CD4-positive, alpha-beta T cell treated with Interleukin-12 subunit alpha and Interleukin-12 subunit beta, for 1 hour (primary cell): ENCODE measurements at regions not wholly inside any gene's neighbourhood (a gene's known extent, or its start where the extent isn't known, plus 50 kb on each side); places are given as distances from the start of the nearest gene placed in this dataset.
"Not testable (repeated sequence)": the region's sequence is repeated elsewhere in the genome, so short reads cannot be mapped to it uniquely, and the experiment has no call there.

Experiments used
- DNase-seq: peaks from one replicate; pipeline ENCODE4 v3.0.0-alpha.2; 2020

DNA sequence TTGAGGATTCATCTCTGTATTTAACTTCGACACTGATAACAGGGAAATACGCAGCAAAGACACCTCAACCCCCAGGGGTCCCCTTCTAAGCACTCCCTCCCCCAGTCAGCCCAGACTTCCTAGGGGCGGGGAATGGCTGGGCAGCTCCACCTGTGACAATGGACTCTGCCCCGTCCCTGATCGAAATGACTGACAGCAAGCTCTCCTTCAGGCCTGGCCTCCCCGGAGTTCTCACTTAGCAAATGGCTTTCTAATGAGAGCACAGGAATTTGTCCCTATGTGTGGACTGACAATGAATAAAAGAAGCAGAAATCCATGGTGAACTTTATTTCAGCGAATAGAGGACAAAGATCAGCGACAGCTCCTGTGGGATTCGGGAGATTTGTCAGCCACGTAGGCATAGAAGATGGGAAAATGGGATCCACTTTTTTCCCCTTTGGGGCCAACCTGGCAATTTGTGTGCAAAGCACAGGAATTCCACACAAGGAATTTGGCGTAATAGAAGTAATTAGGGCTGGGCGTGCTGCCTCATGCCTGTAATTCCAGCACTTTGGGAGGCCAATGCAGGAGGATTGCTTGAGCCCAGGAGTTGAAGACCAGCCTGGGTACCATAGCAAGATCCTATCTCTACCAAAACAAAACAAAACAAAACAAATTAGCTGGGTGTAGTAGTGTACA lies 63.8 kb downstream of the TNFAIP2 start:
- no peak for DNase-seq

DNA sequence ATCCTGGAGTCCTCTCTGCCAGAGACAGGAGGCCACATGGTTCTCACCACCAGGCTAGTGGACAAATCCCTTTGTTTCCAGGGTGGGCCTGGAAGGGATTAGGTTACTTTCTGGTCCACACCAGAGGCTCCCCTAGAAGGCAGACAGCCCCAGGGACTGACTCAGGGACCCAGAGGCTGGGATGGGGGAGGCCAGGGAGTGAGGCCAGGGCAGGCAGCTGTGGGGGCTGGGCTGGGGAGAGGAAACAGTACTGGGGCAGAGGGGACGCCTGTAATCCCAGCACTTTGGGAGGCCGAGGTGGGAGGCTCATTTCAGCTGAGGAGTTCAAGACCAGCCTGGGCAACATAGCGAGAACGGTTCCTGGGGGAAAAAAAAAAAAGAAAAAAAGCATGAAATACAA lies 64.7 kb downstream of the TNFAIP2 start:
- DNase-seq = no peak

DNA sequence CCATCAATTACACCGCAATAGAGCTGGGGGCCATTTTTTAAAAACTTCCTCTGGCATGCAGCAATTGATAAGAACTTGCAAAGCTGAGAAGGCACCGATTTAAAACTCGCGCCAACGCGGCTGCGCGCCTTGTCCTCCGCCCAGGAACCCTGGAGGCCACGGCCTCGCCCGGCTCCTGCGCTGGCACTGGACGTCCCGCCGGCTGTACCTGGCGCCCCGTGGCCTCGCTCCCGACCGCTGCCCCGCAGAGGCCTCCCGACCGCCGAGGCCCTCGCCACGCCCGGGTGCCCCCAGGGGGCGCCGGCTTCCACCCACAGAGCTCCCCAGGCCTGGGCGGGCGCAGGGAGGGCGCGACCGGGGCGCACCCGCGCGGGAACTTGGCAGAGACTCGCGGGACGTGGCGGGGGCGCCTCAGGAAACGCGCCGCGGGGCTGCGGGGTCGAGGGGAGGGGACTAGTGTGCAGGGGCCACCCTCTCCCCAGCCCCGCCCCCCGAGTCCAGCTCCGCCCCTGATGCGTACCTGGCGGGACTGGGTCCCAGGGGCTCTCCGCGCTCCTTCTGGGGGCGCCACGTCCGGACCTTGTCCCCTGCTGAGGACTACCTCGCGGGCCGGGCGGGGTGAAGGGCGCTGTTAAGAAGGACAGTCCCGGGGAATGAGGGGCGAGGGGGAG lies 65.7 kb downstream of the TNFAIP2 start:
- DNase-seq = peak; percentile 6

DNA sequence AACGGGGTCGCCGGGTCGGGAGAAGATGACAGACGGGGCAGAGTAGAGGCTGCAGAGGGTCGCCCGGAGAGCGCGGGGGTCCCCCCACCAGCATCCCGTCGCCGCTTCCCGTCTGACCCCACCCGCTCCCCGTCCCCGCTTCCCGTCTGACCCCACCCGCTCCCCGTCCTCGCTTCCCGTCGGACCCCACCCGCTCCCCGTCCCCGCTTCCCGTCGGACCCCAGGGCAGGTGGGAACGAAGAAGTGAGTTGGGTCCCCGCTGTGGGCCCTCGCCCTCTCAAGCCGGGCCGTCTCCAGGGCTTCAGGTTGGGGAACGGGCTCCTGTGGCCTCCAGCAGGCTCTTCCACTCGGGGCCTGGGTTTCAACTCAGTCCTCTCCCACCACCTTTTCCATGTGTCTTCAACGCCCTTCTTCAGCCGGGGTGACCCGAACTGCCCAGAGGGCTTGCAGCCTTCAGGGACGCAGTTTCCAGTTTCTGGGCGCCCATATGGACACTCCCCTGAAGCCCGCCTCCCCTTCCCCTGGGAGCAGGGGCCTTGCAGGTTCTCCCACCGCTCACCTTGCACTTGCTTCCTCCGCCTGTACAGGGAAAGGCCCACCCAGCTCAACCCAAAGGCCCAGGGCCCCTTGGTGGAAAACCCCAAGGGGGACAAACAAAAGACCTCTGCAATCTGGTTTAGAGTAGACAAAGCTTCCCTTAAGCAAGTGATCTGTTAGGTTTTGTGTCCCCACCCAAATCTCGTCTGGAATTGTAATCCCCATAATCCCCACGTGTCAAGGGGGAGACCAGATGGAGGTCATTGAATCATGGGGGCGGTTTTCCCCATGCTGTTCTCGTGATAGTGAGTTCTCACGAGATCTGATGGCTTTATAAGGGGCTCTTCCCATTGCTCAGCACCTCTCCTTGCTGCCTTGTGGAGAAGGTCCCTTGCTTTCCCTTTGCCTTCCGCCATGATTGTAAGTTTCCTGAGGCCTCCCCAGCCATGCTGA lies 66.5 kb downstream of the TNFAIP2 start:
- no peak for DNase-seq

DNA sequence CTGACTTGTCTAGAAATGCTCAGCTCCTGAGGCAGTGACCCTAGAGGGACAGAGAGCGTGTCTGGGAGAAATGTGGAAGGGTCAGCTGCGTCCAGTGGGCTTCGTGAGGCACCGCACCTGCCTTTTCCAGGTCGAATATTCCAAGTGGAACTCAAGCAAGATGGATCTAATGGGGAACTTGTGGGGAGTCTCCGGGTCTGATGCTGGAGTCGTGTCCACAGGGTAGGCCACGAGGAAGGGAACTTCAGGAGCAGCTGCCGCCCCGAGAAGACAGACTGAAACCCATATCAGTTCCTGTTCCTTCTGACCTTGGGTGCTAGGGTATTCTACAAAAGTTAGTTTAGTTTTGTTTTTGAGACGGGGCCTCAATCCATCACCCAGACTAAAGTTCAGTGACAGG lies 67.5 kb downstream of the TNFAIP2 start:
- DNase-seq = no peak

DNA sequence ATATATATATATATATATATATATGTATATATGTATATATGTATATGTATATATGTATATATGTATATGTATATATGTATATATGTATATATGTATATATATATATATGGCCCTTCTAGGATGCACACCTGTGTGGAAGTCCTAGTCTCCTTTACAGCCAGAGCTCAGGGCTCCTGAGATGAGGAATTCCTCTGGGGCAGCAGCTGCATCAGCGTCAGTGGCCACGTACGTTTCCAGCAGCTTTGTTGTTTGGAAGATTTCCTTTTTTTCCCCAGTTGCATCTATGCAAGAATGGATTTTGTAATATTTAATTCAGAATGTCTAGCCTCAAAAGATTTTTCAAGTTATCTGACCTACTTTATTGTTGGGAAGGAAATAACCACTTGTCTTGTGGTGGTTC lies 68.6 kb downstream of the TNFAIP2 start:
- DNase-seq = no peak

DNA sequence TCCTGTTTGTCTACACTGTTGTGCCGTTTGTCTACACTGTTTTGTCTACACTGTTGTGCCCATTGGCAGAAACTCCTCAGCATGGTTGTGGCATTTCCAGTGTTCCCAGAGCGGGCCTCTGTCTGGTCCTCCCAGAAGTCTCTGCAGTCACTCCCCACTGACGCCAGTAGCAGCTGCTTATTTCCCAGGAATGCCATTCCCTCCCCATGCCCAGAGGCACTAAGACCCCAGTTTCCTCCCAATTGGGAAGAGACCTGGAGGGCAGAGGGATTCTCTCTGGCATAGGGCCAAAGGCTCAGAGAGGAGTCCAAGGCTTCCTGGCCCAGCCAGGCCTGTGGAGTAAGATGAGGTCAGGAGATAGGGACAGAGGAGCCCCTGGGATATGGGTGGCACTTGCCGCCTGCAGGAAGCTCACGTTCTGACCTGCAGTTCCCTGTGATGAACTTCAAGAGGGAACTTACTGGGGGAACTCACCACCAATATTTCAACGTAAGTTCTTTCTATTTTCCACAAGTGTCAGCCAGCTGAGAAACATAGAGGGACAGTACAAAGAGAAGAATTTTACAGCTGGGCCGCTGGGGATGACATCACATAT lies 69.1 kb downstream of the TNFAIP2 start:
- no peak for DNase-seq

DNA sequence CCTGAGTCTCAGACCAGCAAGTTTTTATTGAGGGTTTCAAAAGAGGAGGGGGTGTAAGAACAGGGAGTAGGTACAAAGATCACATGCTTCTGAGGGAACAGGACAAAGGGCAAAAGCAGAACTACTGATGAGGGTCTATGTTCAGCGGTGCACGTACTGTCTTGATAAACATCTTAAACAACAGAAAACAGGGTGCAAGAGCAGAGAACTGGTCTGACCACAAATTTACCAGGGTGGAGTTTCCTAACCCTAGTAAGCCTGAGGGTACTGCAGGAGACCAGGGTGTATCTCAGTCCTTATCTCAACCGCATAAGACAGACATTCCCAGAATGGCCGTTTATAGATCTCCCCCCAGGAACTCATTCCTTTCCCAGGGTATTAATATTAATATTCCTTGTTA lies 69.6 kb downstream of the TNFAIP2 start:
- not testable (repeated sequence) for DNase-seq

DNA sequence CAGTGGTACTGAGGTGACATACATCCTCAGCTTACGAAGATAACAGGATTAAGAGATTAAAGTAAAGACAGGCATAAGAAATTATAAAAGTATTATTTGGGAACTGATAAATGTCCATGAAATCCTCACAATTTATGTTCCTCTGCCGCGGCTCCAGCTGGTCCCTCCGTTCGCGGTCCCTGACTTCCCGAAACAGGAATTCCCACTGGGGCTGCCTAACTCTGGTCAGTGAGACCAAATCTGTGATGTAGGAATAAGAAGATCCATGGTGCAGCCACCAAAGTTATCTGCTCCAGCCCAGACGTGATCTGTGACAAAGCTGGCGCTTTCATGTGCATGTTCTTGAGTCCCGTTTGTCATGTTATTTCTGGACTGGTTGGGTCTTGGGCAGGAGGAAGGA lies 70.2 kb downstream of the TNFAIP2 start:
- DNase-seq = not testable (repeated sequence)

DNA sequence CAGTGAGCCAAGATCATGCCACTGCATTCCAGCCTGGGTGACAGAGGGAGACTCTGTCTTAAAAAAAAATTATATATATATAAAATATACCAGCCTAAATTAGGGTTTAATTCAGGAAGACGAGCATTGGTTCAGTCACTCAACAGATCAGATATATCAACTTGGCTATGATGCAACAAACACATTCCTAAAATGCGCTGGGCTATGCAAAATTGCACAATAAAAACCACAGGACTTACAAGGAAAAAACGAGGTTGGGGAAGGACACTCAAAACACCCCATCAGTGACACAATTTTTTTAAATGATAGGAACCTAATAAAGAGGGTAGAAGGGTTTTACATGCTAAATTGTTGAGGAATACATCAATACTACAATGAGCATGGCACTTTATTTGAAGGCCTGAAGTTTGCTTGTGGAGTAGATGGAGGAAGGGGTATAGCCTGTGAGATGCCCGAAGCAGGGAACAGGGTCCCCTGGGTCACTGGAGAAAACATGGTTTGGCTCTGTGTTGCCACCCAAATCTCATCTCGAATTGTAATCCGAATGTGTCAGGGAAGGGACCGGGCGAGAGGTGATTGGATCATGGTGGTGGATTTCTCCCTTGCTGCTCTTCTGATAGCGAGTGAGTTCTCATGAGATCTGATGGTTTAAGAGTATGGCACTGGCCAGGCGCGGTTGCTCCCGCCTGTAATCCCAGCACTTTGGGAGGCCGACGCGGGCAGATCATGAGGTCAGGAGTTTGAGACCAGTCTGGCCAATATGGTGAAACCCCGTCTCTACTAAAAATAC lies 71.2 kb downstream of the TNFAIP2 start:
- DNase-seq = no peak

DNA sequence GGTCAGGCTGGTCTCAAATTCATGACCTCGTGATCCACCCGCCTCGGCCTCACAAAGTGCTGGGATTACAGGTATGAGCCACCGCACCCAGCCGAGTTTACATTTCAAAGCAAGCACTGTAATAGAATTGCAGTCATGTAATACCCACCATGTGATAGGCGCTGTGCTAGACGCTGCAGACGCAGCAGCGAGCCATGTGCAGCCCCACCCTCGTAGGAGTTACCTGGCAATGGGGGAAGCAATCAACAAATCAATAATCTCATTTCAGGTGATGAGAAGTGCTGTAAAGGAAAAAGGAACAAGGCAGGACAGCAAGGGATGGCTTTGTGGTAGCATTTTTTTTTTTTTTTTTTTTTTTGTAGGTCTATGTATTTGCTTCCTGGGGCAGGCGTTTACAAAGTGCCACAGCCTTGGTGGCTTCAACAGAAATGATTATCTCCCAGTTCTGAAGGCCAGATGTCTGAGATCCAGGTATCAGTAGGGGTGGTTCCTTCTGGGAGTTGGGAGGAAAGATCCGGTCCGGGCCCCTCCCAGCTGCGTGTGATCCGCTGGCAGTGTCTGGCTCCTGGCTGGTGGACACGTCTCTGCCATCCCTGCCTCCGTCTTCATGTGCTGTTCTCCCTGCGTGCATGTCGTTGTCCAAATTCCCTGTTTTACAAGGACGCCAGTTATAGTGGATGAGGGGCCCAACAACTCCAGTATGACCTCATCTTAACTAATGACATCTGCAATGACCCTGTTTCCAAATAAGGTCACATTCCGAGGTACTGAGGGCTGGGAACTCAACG lies 72.8 kb downstream of the TNFAIP2 start:
- DNase-seq = no peak

DNA sequence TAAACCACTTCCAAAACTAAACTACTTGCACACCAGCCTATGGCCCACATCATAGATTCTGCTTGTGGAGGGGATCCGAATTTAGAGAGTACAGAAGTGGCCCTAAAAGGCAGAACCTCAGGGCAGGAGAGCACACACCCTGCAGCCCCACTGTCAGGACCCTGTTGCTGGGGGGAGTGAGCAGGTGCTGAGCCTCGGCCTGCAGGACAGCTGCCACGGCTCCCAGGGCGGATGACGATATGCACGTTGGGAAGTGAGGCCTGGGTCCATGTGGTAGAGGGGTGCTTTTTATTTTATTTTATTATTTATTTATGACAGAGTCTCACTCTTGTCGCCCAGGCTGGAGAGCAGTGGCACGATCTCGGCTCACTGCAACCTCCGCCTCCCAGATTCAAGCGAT lies 73.5 kb downstream of the TNFAIP2 start:
- no peak for DNase-seq

DNA sequence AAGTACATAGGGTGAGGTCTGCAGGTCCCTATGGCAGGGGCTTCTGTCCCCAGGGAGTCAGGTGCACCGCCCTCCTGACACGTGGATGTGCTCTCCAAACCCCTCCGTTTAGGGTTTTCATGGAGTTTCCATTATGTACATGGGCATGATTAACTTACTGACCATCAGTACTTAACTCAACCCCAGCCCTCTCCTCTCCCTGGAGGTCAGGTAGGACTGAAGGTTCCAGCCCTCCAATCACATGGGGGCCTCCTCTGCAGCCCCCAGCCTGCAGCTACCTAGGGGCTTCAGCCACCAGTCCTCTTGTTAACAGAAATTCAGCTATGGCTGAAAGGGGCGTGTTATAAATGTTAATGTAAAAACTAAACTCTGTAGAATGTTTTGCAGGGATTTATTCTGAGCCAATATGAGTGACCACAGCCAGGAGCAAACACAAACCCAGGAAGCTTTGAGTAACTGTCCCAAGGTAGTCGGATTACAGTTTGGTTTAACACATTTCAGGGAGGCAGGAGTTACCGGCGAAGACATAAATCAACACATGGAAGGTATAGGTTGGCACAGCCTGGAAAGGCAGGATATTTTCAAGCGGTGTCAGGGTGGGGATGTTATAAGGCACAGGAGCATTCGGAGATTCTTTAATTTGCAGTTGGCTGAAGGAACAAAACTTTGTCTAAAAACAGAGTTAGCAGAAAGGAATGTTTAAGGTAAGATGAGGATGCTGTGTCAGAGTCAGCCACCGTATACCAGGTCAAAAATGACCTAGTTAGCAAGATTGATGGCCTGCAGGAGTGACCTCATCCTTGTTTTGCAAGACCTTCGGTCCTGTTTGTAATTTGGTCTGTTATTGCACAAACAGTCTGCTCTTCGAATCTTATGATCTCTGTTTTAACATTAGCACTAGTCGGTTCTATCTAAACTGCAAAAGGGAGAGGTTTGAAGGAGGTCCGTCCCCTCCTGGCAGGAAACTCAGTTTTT lies 75.2 kb downstream of the TNFAIP2 start:
- no peak for DNase-seq

DNA sequence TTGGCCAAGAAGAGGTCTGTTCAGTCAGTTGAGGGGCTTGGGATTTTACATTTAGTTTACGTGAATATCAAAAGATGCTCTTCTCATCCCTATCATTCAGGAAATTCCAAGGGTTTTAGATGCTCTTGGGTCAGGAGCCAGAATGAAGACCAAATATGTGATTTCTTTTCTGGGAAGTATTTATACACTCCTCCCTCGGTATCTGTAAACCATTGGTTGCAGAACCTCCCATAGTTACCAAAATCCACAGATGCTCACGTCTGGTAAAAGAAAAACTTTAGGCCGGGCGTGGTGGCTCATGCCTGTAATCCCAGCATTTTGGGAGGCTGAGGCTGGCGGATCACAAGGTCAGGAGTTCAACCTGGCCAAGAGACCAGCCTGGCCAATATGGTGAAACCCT lies 75.9 kb downstream of the TNFAIP2 start:
- DNase-seq = no peak

DNA sequence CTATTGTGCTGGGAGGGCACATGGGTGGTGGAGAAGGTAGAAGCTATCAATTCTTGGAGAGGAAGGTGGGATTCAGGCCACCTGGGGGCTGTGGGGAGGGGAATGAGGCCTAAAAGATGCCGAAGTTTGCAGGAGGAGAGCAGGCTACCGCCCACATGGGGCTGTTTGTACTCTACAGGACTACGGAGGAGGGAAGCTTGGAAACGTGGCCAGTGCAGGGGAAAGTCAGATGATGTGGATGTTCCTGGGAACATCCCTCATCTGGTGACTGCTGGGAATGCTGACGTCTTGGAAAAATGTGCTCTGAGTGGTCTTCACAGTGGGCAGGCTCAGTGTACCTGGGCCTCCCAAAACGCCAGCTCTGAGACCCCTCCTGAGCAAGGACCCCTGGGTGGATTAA lies 78.5 kb downstream of the TNFAIP2 start:
- no peak for DNase-seq

DNA sequence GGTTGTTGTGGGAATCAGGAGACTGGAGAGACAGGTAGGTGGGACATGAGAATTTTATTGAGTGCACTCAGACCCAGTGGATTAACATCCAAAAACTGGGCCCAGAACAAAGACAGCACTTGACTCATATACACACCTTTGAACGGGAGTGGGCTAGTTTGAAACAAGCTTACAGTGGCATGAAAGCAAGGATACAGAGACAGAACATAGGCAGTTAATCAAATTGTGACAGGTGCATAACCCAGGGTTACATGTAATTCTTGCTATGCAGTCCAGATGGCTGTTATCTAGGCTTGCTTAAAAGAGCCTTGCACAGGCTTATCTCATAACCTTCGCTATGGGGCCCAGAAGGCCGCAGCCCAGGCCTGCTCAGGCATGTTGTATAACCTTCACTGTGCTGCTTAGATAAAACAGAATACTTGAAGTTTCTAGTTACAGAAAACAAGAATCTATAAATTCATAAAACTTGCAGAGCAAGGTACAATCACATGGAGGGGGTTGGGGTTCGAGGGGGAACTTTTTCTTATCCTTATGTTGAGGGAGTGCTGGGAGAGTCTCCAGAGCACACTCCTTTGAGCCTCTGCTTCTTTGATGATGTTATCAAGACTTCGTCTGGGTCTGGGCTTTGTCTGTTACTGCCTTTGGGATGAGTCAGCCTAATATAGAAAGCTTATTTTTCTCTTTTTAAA lies 81.7 kb downstream of the TNFAIP2 start:
- no peak for DNase-seq

DNA sequence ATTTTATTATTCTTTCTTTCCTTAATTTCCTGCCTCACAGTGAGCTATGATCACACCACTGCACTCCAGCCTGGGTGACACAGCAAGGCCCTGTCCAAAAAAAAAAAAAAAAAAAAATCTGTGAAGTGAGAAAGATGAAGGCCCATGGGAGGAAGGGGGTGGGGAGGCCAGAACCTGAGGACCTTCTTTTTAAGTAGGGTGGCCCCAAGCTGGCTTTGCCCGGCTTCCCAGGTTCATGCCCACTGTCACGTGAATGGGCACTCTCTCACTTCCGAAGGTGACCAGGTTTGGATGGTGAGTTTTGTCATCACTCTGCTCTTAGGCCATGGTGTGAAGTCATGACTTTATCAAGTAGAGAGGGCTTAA lies 82.3 kb downstream of the TNFAIP2 start:
- no peak for DNase-seq

DNA sequence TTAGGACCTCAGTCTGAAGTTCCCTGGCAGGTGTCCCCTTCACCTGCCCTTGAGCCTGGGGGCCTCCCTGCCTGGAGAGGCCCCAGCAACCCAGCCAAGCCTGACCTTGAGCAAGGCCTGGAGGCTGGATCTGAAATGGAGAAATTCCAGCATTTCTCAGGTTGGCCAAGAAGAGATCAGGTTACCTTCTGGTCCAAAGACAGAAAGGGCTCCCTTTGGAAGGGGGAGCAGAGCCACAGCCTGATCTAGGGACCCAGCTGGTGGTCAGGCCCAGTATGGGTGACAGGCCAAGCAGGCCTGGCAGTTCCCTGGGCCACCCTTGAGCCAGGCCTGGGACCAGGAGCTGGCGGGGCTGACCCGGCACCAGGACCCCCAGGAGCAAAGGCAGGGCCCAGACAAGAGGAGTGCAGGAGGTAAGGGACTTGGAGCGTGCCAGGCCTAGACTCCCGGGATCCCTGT lies 82.8 kb downstream of the TNFAIP2 start:
- DNase-seq = no peak

DNA sequence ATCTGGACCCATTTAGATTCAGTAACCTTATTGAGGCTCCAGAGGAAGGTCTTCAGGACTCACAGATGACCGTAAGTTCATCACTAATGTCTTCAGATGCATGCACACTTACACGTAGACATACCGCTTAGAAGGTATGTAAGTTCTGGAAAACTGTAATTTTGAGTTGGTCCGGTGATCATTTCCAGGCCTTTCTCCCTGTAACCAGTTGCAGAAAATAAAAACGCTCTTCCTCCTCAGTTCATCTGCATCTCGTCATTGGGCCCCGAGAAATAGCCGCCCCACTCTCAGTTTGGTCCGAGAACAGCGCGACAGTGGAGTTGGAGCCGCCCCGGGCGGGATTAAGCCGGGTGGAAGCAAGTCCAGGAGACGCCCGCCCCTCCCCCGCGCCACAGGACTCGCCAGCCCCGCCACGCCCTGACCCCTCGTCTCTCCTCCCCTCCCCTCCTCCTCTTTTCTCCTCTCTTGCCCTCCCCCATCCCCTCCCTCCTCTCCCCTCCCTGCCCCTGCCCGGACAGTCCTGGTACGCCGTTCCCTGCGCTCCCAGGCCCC lies 83.7 kb downstream of the TNFAIP2 start:
- no peak for DNase-seq
